Mammary epithelial cell (primary cell): ENCODE measurements at regions not wholly inside any gene's neighbourhood (a gene's known extent, or its start where the extent isn't known, plus 50 kb on each side); places are given as distances from the start of the nearest gene placed in this dataset.

Source experiments
- EZH2 ChIP-seq: IDR thresholded peaks from 2 replicates; pipeline ENCODE4 v1.6.1; 2012; ENCODE audit warnings: low read length, inconsistent platforms, borderline replicate concordance
- TF ChIP-seq, protein P1 (sequence below), 2 donors: IDR thresholded peaks in 1 of 2; conservative IDR thresholded peaks in 1 of 2; 2 replicates each; pipeline ENCODE4 v1.5.1; 2011 to 2012; ENCODE audit warnings: inconsistent platforms in 2 of 2, low read length in 2 of 2, mild to moderate bottlenecking in 2 of 2, control low read depth in 1 of 2, low read depth in 1 of 2; ENCODE audit not compliant: insufficient read depth in 1 of 2; ENCODE audit errors: extremely low read depth in 1 of 2

DNA sequence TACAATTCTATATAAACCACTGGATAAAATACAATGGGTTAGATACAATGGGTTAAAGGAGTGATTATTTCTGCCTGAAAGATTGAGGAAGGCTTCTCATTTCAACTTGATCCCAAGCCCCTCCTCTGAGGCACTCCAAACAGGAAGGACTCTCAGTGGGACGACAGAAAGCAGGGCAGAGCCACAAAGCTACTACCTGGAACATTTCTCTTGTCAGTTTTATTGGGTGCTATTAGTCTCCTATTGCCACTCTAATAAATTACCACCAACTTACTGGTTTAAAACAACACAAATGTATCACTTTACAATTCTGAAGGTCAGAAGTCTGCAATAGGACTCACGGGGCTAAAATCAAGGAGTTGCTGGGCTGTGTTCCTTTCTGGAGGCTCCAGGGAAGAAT, 146.7 kb downstream of the MREG start:
- TF ChIP-seq, protein P1, sequence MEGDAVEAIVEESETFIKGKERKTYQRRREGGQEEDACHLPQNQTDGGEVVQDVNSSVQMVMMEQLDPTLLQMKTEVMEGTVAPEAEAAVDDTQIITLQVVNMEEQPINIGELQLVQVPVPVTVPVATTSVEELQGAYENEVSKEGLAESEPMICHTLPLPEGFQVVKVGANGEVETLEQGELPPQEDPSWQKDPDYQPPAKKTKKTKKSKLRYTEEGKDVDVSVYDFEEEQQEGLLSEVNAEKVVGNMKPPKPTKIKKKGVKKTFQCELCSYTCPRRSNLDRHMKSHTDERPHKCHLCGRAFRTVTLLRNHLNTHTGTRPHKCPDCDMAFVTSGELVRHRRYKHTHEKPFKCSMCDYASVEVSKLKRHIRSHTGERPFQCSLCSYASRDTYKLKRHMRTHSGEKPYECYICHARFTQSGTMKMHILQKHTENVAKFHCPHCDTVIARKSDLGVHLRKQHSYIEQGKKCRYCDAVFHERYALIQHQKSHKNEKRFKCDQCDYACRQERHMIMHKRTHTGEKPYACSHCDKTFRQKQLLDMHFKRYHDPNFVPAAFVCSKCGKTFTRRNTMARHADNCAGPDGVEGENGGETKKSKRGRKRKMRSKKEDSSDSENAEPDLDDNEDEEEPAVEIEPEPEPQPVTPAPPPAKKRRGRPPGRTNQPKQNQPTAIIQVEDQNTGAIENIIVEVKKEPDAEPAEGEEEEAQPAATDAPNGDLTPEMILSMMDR (conservative IDR thresholded peaks at IDR 0.05 in 1 of 2, IDR thresholded peaks at IDR 0.05 in 1 of 2; ENCODE audit: extremely low read depth in 1 of 2, insufficient read depth in 1 of 2, low read depth in 1 of 2, low read length in 2 of 2): no peak
- no peak for TF ChIP-seq EZH2
